A549 (cell line): ENCODE measurements at regions not wholly inside any gene's neighbourhood (a gene's known extent, or its start where the extent isn't known, plus 50 kb on each side); places are given as distances from the start of the nearest gene placed in this dataset.

Experiments used
- ATAC-seq, 2 experiments: fragments of 200-7000 bp in 1 of 2; fragments of >200 bp in 1 of 2; cut with Nextera tagmentation in 1 of 2; cut with Tn5 transposase in 1 of 2; 3 replicates each; pipeline versions ENCODE4 v1.8.0 to v1.9.1; 2018 to 2020; ENCODE audit warnings: mild to moderate bottlenecking in 1 of 2, moderate library complexity in 1 of 2
- CTCF ChIA-PET: fragments of 300-600 bp; sonication (Branson Sonifier 250); formaldehyde crosslinking; extraction: SDS; loops from one replicate; lab custom pipeline; 2021; ENCODE audit warnings: antibody characterized with exemption, inconsistent platforms; lab: Yijun Ruan, JAX
- POLR2A ChIA-PET: fragments of 350-600 bp; formaldehyde crosslinking; extraction: SDS; loops from one replicate; lab custom pipeline; 2021; ENCODE audit warnings: antibody characterized with exemption, inconsistent platforms; lab: Yijun Ruan, JAX
- DNase-seq, 2 experiments: peaks; one replicate each; pipeline versions ENCODE4 v3.0.0 to v3.0.0-alpha.2; 2011 to 2016; ENCODE audit warnings: low read depth in 1 of 2, low spot score in 1 of 2
- FAIRE-seq: peaks from 2 replicates; lab custom pipeline; 2011; peaks lifted over from hg19 to GRCh38; lab: Jason Lieb, UNC
- H3K27ac ChIP-seq, 2 experiments: fragments of >200 bp; sonication (Bioruptor Twin); formaldehyde crosslinking; 3 replicates each; pipeline ENCODE4 v1.5.1; 2016 to 2017
- H3K4me1 ChIP-seq: fragments of >200 bp; sonication (Bioruptor Twin); formaldehyde crosslinking; 3 replicates; pipeline ENCODE4 v1.6.1; 2016
- H3K4me2 ChIP-seq: fragments of >200 bp; sonication (Bioruptor Twin); formaldehyde crosslinking; 3 replicates; pipeline ENCODE4 v1.6.1; 2016
- H3K4me3 ChIP-seq: fragments of >200 bp; sonication (Bioruptor Twin); formaldehyde crosslinking; 3 replicates; pipeline ENCODE4 v1.5.1; 2016
- H3K9me3 ChIP-seq: fragments of >200 bp; sonication (Bioruptor Twin); formaldehyde crosslinking; 3 replicates; pipeline ENCODE4 v1.6.1; 2016
- CEBPB ChIP-seq, 2 experiments: fragments of >200 bp in 1 of 2; sonication (Bioruptor Twin) in 1 of 2; formaldehyde crosslinking in 1 of 2; IDR thresholded peaks; 2 replicates each; pipeline ENCODE4 v1.6.1; 2012 to 2016
- CHD4 ChIP-seq: fragments of 200-600 bp; sonication (generic); IDR thresholded peaks from 2 replicates; pipeline ENCODE4 v1.6.1; 2016; ENCODE audit warnings: antibody characterized with exemption, mild to moderate bottlenecking, borderline replicate concordance
- ESRRA ChIP-seq: fragments of 150-350 bp; IDR thresholded peaks from 2 replicates; pipeline ENCODE4 v1.6.1; 2014; ENCODE audit warnings: mild to moderate bottlenecking, low read length, borderline replicate concordance
- FOSB ChIP-seq: fragments of 250-450 bp; sonication (Bioruptor Pico); IDR thresholded peaks from 2 replicates; pipeline ENCODE4 v1.5.0; 2020; ENCODE audit warnings: mild to moderate bottlenecking, moderate library complexity
- FOSL2 ChIP-seq, 2 experiments: fragments of 450-650 bp in 1 of 2; fragments of >200 bp in 1 of 2; sonication (Bioruptor Twin) in 1 of 2; formaldehyde crosslinking; IDR thresholded peaks; 2 replicates each; pipeline versions ENCODE4 v1.5.0 to v1.6.1; 2016 to 2020; ENCODE audit warnings: mild to moderate bottlenecking in 1 of 2, moderate library complexity in 1 of 2
- FOXS1 ChIP-seq: fragments of 250-450 bp; sonication (Bioruptor Pico); IDR thresholded peaks from 2 replicates; pipeline ENCODE4 v1.5.0; 2020; ENCODE audit warnings: mild to moderate bottlenecking, moderate library complexity
- HEYL ChIP-seq: fragments of 250-450 bp; sonication (Bioruptor Pico); IDR thresholded peaks from 2 replicates; pipeline ENCODE4 v1.8.0; 2021; ENCODE audit warnings: mild to moderate bottlenecking, moderate library complexity
- HOXA7 ChIP-seq: fragments of 250-450 bp; sonication (Bioruptor Pico); IDR thresholded peaks from 2 replicates; pipeline ENCODE4 v1.5.0; 2020; ENCODE audit warnings: mild to moderate bottlenecking, moderate library complexity
- HOXB5 ChIP-seq: fragments of 250-450 bp; sonication (Bioruptor Pico); IDR thresholded peaks from 2 replicates; pipeline ENCODE4 v1.5.0; 2020; ENCODE audit warnings: mild to moderate bottlenecking, moderate library complexity
- MAFK ChIP-seq: fragments of 450-650 bp; IDR thresholded peaks from 2 replicates; pipeline ENCODE4 v1.6.1; 2014; ENCODE audit not compliant: partially characterized antibody
- NR3C1 ChIP-seq: fragments of >200 bp; sonication (Bioruptor Twin); formaldehyde crosslinking; IDR thresholded peaks from 3 replicates; pipeline ENCODE4 v1.6.1; 2017
- RCOR1 ChIP-seq: fragments of 150-350 bp; IDR thresholded peaks from 2 replicates; pipeline ENCODE4 v1.6.1; 2014; ENCODE audit warnings: antibody characterized with exemption, low read length, low read depth
- RNF2 ChIP-seq: fragments of 200-600 bp; sonication (generic); IDR thresholded peaks from 2 replicates; pipeline ENCODE4 v1.6.1; 2016; ENCODE audit warnings: low read depth, mild to moderate bottlenecking, antibody characterized with exemption, moderate library complexity, borderline replicate concordance
- SREBF2 ChIP-seq: fragments of 450-650 bp; IDR thresholded peaks from 2 replicates; pipeline ENCODE4 v1.6.1; 2014; ENCODE audit warnings: mild to moderate bottlenecking, moderate library complexity
- TP53 ChIP-seq: fragments of 250-450 bp; sonication (Bioruptor Pico); IDR thresholded peaks from 2 replicates; pipeline ENCODE4 v1.5.0; 2021; ENCODE audit warnings: mild to moderate bottlenecking, moderate library complexity
- USF2 ChIP-seq: fragments of 450-650 bp; IDR thresholded peaks from 2 replicates; pipeline ENCODE4 v1.6.1; 2014; ENCODE audit warnings: antibody characterized with exemption
- ZSCAN20 ChIP-seq: fragments of 250-450 bp; sonication (Bioruptor Pico); IDR thresholded peaks from 2 replicates; pipeline ENCODE4 v1.8.0; 2022; ENCODE audit warnings: mild to moderate bottlenecking, moderate library complexity
- WGBS: methylation state at CpG from one replicate; pipeline ENCODE4 v1.1.6; 2017; ENCODE audit errors: missing lambda C conversion rate; 5-methylcytosine and 5-hydroxymethylcytosine counted together
- TF ChIP-seq, protein P1 (sequence below): IDR thresholded peaks from 2 replicates; pipeline ENCODE4 v1.6.1; 2012
- TF ChIP-seq, protein P2 (sequence below): IDR thresholded peaks from 2 replicates; pipeline ENCODE4 v1.6.1; 2012
- TF ChIP-seq, protein P3 (sequence below): IDR thresholded peaks from 2 replicates; pipeline ENCODE4 v1.6.1; 2012; ENCODE audit warnings: low read depth, borderline replicate concordance
- TF ChIP-seq, protein P4 (sequence below): fragments of >200 bp; sonication (Bioruptor Twin); formaldehyde crosslinking; IDR thresholded peaks from 3 replicates; pipeline ENCODE4 v1.6.1; 2016

GRCh38 chr1:99533909-99534637, 111.8 kb upstream of the PALMD start:
- DNase-seq = no peak
- ATAC-seq = no peak
- FAIRE-seq = no peak
- no peak for TF ChIP-seq TP53
- no peak for TF ChIP-seq HEYL (CRISPR knock-in tag)
- no peak for TF ChIP-seq HOXB5 (CRISPR knock-in tag)
- TF ChIP-seq, protein P1, sequence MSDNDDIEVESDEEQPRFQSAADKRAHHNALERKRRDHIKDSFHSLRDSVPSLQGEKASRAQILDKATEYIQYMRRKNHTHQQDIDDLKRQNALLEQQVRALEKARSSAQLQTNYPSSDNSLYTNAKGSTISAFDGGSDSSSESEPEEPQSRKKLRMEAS = no peak
- TF ChIP-seq RNF2 = no peak
- TF ChIP-seq NR3C1 = no peak
- no peak for TF ChIP-seq USF2
- no peak for TF ChIP-seq ESRRA
- TF ChIP-seq CEBPB (IDR thresholded peaks at IDR 0.05) = no peak
- ChIA-PET CTCF (interaction anchor here (1.2 kb wide), 1 partner anchor 67 kb away, joined by 3 read pairs; no protein-coding TSS in a partner anchor), POLR2A (no interaction called here)
- Histone ChIP-seq H3K4me1 (peaks cover 16% of the 10 kb centered on the region; the same call in 2 of the 3 replicates), H3K4me2 (no peak overlapping the region), H3K4me3 (no peak overlapping the region), H3K27ac (no peak overlapping the region), H3K9me3 (no peaks in the 10 kb centered on the region)
- 65% methylated on average over 9 of the region's 9 CpGs for WGBS

DNA sequence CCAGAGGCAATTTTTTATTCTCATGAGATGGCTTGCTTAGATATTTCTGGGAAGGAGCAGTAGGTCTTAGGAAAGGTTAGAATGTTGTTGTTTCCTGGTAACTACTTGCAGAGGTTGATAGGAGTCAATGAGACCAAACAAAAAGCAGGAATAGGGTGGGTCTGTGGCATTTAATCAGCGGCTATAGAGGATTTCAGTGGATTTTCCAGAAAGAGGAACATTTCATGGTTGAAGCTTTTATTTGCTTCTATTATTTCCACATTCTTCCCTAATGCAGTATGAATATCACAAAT, 111.3 kb upstream of the PALMD start:
- no peak for DNase-seq
- no peak for ATAC-seq
- FAIRE-seq = no peak
- H3K27ac ChIP-seq = no peak overlapping the region; a peak in 1 of 6 replicates
- peaks cover 17% of the 10 kb centered on the region; the same call in 2 of the 3 replicates for H3K4me1 ChIP-seq
- 48% methylated on average over 1 of the region's 1 CpG for WGBS
- POLR2A ChIA-PET = no interaction called here
- no peak overlapping the region for H3K4me3 ChIP-seq
- TF ChIP-seq, protein P2, sequence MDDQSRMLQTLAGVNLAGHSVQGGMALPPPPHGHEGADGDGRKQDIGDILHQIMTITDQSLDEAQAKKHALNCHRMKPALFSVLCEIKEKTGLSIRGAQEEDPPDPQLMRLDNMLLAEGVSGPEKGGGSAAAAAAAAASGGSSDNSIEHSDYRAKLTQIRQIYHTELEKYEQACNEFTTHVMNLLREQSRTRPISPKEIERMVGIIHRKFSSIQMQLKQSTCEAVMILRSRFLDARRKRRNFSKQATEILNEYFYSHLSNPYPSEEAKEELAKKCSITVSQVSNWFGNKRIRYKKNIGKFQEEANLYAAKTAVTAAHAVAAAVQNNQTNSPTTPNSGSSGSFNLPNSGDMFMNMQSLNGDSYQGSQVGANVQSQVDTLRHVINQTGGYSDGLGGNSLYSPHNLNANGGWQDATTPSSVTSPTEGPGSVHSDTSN = no peak
- TF ChIP-seq, protein P3, sequence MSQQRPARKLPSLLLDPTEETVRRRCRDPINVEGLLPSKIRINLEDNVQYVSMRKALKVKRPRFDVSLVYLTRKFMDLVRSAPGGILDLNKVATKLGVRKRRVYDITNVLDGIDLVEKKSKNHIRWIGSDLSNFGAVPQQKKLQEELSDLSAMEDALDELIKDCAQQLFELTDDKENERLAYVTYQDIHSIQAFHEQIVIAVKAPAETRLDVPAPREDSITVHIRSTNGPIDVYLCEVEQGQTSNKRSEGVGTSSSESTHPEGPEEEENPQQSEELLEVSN = no peak
- TF ChIP-seq RCOR1 (no peak), FOSL2 (IDR thresholded peaks at IDR 0.05) (no peak), FOSL2 (CRISPR knock-in tag; IDR thresholded peaks at IDR 0.05) (no peak)
- no peak overlapping the region for H3K4me2 ChIP-seq
- CTCF ChIA-PET = interaction anchor here (1.2 kb wide), 1 partner anchor 66 kb away, joined by 3 read pairs; no protein-coding TSS in a partner anchor
- no peaks in the 10 kb centered on the region for H3K9me3 ChIP-seq

DNA sequence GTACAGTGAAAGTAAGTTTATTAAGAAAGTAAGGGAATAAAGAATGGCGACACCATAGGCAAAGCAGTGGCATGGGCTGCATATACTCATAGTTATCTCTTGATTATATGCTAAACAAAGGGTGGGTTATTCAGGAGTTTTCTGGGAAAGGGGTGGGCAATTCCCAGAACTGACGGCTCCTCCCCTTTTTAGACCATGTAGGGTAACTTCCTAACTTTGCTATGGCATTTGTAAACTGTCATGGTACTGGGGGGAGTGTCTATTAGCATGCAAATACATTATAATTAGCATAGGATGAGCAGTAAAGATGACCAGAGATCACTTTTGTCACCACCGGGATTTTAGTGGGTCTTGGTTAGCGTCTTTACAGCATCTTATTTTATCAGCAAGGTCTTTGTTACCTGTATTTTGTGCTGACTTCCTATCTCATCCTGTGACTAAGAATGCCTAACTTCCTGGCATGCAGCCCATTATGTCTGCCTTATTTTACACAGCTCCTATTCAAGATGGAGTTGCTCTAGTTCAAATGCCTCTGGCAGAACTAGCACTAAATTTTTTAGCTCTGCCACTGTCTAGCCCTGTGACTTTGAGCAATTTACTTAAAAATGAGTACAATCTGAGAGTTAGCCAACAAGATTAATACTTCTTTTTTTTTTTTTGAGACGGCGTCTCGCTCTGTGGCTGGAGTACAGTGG, 110.3 kb upstream of the PALMD start:
- ATAC-seq = no peak
- Histone ChIP-seq H3K4me2 (no peak overlapping the region), H3K9me3 (no peaks in the 10 kb centered on the region; the same call in 2 of the 3 replicates), H3K27ac (no peak overlapping the region), H3K4me1 (peaks cover 17% of the 10 kb centered on the region; the same call in 2 of the 3 replicates), H3K4me3 (no peak overlapping the region)
- ChIA-PET POLR2A (no interaction called here), CTCF (interaction anchor here (0.7 kb wide), 1 partner anchor 9 kb away, joined by 4 read pairs; no protein-coding TSS in a partner anchor)
- no peak for FAIRE-seq
- 89% methylated on average over 7 of the region's 7 CpGs for WGBS
- TF ChIP-seq, protein P4, sequence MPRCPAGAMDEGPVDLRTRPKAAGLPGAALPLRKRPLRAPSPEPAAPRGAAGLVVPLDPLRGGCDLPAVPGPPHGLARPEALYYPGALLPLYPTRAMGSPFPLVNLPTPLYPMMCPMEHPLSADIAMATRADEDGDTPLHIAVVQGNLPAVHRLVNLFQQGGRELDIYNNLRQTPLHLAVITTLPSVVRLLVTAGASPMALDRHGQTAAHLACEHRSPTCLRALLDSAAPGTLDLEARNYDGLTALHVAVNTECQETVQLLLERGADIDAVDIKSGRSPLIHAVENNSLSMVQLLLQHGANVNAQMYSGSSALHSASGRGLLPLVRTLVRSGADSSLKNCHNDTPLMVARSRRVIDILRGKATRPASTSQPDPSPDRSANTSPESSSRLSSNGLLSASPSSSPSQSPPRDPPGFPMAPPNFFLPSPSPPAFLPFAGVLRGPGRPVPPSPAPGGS = no peak
- TF ChIP-seq HOXA7 (no peak), MAFK (no peak), FOXS1 (no peak), FOSB (CRISPR knock-in tag) (no peak), HEYL (CRISPR knock-in tag) (no peak), ZSCAN20 (CRISPR knock-in tag) (no peak), CHD4 (no peak), SREBF2 (no peak)
- TF ChIP-seq, protein P1 = no peak
- no peak for DNase-seq
